ENCODE measurements at regions not wholly inside any gene's neighbourhood (a gene's known extent, or its start where the extent isn't known, plus 50 kb on each side); places are given as distances from the start of the nearest gene placed in this dataset.

- DNase-seq (ENCODE audit: low read depth): no peak
Measured at GRCh38 chr2:238582159-238582558, 155.4 kb downstream of the ASB1 start.

DNA sequence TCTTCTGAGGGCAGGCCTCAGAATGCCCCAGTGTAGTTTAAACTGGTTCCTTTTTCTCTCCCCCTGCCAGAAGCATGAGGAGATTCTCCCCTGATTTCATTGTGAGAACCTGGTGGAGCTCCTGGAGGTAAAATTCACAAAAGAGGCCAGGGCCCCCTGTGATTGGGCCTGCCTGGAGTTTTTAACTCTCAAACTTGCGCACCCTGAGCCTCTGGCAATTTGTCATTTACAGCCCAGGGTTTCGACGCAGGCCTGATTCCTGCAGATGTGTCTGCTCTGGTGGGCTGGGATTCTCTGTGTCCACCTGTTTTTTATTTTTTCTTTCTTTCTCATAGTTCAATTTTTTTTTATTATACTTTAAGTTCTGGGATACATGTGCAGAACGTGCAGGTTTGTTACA is 157.9 kb downstream of the ASB1 start:
- DNase-seq (ENCODE audit: low read depth): no peak

GRCh38 chr2:238585836-238586821 is 159.4 kb downstream of the ASB1 start:
- DNase-seq (ENCODE audit: low read depth): no peak

- no peak for DNase-seq (ENCODE audit: low read depth)
Measured at GRCh38 chr2:238586931-238587775, 160.4 kb downstream of the ASB1 start.

DNA sequence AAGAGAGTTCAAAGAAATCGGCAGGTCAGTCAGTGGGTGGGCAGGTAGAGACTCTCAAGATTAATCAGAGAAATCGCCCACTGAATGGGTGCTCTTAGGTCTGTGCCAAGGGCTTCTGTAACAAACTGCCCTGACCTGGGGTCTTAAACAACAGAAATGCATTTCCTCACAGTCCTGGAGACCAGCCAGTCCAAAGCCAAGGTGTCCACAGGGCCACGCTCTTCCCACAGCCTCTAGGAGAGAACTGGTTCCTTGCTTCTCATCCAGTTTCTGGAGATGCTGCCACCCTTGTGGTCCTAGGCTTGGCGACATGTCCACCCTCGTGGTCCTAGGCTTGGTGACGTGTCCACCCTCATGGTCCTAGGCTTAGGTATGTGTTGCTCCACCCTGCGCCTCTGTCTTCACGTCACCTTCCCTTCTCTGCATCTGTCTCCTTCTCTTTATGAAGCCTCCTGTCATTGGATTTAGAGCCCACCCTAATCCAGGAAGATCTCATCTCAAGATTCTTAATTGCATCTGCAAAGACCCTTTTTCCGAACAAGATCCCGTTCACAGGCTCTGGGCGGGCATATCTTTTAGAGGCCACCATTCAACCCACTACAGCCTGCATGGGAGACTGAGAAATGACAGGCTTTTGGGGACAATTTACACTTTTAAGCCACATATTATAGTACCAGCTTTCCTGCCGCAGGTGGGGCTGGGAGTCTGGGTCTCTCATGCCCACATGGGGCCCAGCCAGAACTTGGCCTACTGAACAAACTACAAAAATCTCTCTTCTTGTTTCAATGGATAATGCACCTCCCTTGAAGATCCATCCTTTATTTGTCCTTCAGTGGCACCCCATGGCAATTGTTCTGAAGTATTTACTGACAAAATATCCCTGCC is 161.3 kb downstream of the ASB1 start:
- no peak for DNase-seq (ENCODE audit: low read depth)

- DNase-seq (ENCODE audit: low read depth): no peak
Measured at GRCh38 chr2:238589591-238590460, 163.1 kb downstream of the ASB1 start.

GRCh38 chr2:238591732-238592131 is 165.0 kb downstream of the ASB1 start:
- DNase-seq (ENCODE audit: low read depth): no peak

- no peak for DNase-seq (ENCODE audit: low read depth)
Measured at GRCh38 chr2:238593236-238593635, 166.5 kb downstream of the ASB1 start.

DNA sequence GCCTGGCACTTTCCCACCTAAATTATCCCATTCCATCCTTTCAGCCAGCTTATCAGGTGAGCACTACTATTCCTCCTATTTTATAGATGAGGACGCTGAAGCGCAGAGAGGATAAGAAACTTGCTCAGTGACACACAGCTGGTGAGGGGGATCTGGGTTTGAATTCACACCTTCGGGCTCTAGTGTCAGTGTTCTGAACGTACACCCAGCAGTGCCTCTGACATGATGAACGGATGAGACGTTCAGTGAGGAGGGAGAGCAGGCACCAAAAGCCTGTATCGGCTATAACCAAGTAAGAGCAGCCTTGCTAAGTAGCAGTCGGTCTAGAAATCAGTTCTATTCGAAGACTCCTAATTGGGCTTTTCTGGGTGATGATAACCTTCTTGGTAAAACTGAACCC is 167.0 kb downstream of the ASB1 start:
- DNase-seq (ENCODE audit: low read depth): no peak

- no peak for DNase-seq (ENCODE audit: low read depth)
Measured at GRCh38 chr2:238594796-238595749, 168.3 kb downstream of the ASB1 start.

GRCh38 chr2:238595750-238596570 is 169.2 kb downstream of the ASB1 start:
- no peak for DNase-seq (ENCODE audit: low read depth)

GRCh38 chr2:238596571-238597551 is 170.1 kb downstream of the ASB1 start:
- peak; percentile 94 for DNase-seq (ENCODE audit: low read depth)

GRCh38 chr2:238597638-238598528 is 171.2 kb downstream of the ASB1 start:
- DNase-seq (ENCODE audit: low read depth): no peak

GRCh38 chr2:238598802-238599530 is 172.2 kb downstream of the ASB1 start:
- no peak for DNase-seq (ENCODE audit: low read depth)

DNA sequence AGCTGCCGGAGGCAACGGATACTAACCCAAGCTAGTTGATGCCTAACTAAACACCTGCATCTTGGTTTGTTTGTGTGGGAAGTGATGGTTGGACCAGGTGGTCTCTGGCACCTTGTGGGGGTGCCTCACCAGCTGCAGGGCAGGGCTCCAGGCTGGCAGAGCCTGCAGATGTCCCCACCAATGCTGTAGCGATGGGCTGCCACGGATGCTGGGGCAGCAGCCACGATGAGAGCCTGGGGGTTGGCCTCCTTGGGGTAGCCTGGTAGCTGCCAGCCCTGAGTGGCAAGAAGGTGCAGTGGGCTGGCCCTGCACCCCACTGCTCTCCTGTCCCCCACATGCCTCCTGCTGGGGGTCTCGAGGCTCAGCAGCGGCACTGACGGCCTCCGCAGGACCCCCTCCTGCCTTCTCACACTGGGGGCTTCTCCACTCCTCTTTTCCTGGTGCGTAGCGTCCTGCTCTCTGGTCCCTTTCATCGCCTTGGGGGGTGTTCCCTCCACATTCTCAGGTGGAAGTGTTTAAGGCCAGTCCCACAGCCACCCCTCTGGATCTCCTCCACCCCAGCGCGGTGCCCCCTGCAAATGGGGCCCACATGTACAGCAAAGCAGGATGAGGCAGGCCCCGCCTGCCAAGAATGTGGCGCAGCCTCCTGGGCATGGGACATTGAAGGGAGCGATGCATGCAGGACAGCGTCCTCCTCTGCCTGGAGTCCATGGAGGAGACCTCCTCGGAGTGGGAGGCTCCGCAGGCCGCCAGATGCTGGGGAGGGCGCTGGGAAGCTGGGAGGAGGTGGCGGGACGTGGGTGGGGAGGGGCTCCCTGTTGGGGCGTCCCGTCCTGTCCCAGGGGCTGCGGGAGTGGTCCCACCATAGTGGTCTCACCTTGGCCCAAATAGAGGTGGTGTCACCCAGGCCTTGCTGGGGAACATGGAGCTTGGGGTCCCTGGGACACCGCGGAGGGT is 173.1 kb downstream of the ASB1 start:
- no peak for DNase-seq (ENCODE audit: low read depth)
